ENCODE measurements at regions not wholly inside any gene's neighbourhood (a gene's known extent, or its start where the extent isn't known, plus 50 kb on each side); places are given as distances from the start of the nearest gene placed in this dataset.
"Not testable (repeated sequence)": the region's sequence is repeated elsewhere in the genome, so short reads cannot be mapped to it uniquely, and the experiment has no call there.

- no peak for DNase-seq (ENCODE audit: low read depth in 2 of 2)
These were observed 333.1 kb downstream of the ETV1 start for GRCh38 chr7:13656330-13656729.

GRCh38 chr7:13673290-13673689, 316.2 kb downstream of the ETV1 start:
- DNase-seq (ENCODE audit: low read depth in 2 of 2): no peak

- DNase-seq (ENCODE audit: low read depth in 2 of 2): no peak
These were observed 306.8 kb downstream of the ETV1 start for GRCh38 chr7:13682626-13683025.

GRCh38 chr7:13687500-13687899, 302.0 kb downstream of the ETV1 start:
- DNase-seq (ENCODE audit: low read depth in 2 of 2): no peak

- no peak for DNase-seq (ENCODE audit: low read depth in 2 of 2)
These were observed 296.9 kb downstream of the ETV1 start for GRCh38 chr7:13692548-13692947.

- no peak for DNase-seq (ENCODE audit: low read depth in 2 of 2)
These were observed 287.2 kb downstream of the ETV1 start for GRCh38 chr7:13702251-13702650.

GRCh38 chr7:13708670-13709069, 280.8 kb downstream of the ETV1 start:
- no peak for DNase-seq (ENCODE audit: low read depth in 2 of 2)

GRCh38 chr7:13713092-13713491, 276.4 kb downstream of the ETV1 start:
- DNase-seq (ENCODE audit: low read depth in 2 of 2): no peak

GRCh38 chr7:13715534-13715933, 273.9 kb downstream of the ETV1 start:
- DNase-seq (ENCODE audit: low read depth in 2 of 2): no peak

- no peak for DNase-seq (ENCODE audit: low read depth in 2 of 2)
These were observed 272.4 kb downstream of the ETV1 start for GRCh38 chr7:13717031-13717430.

GRCh38 chr7:13724191-13724976, 265.1 kb downstream of the ETV1 start:
- no peak for DNase-seq (ENCODE audit: low read depth in 2 of 2)

- no peak for DNase-seq (ENCODE audit: low read depth in 2 of 2)
These were observed 264.4 kb downstream of the ETV1 start for GRCh38 chr7:13724977-13725566.

- no peak for DNase-seq (ENCODE audit: low read depth in 2 of 2)
These were observed 263.9 kb downstream of the ETV1 start for GRCh38 chr7:13725591-13725990.

GRCh38 chr7:13727279-13727678, 262.2 kb downstream of the ETV1 start:
- DNase-seq (ENCODE audit: low read depth in 2 of 2): no peak

GRCh38 chr7:13727751-13728150, 261.7 kb downstream of the ETV1 start:
- DNase-seq (ENCODE audit: low read depth in 2 of 2): no peak

- not testable (repeated sequence) for DNase-seq (ENCODE audit: low read depth in 2 of 2)
These were observed 261.0 kb downstream of the ETV1 start for GRCh38 chr7:13728430-13728829.

- DNase-seq (ENCODE audit: low read depth in 2 of 2): no peak
These were observed 257.8 kb downstream of the ETV1 start for GRCh38 chr7:13731643-13732042.

GRCh38 chr7:13737563-13737962, 251.9 kb downstream of the ETV1 start:
- no peak for DNase-seq (ENCODE audit: low read depth in 2 of 2)

GRCh38 chr7:13742126-13742525, 247.3 kb downstream of the ETV1 start:
- DNase-seq (ENCODE audit: low read depth in 2 of 2): no peak

- peak; percentile 57 to 65 for DNase-seq (ENCODE audit: low read depth in 2 of 2)
These were observed 246.7 kb downstream of the ETV1 start for GRCh38 chr7:13742811-13743210.

GRCh38 chr7:13743226-13743625, 246.2 kb downstream of the ETV1 start:
- DNase-seq (ENCODE audit: low read depth in 2 of 2): peak; percentile 80 to 86

- no peak for DNase-seq (ENCODE audit: low read depth in 2 of 2)
These were observed 243.9 kb downstream of the ETV1 start for GRCh38 chr7:13745530-13745929.

GRCh38 chr7:13748998-13749397, 240.5 kb downstream of the ETV1 start:
- no peak for DNase-seq (ENCODE audit: low read depth in 2 of 2)
